GM19455 (cell line): ENCODE measurements at regions not wholly inside any gene's neighbourhood (a gene's known extent, or its start where the extent isn't known, plus 50 kb on each side); places are given as distances from the start of the nearest gene placed in this dataset.

Source experiments
- ATAC-seq: cut with Tn5 transposase; IDR thresholded peaks from one replicate; pipeline ENCODE4 v1.9.1; 2021; ENCODE audit not compliant: unreplicated experiment

DNA sequence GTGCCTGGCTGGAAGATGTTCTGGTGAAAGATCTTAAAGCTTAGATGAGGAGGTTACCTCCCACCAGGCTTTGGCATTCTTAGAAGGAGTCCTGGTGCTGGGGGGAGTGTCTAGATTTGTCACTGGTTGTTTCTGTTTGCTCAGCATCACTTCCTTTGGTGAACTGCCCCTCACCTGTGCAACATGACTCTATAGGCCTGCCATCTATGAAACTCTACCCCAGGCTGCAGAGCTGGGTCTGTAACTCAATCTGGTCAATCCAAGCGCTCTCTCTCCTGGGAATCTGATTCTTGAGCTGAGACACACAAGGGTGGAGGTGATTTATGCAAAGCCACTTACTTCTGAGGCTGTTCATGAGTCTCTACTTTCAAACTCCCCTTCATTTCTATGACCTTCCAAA, 399.4 kb downstream of the NPIPA7 start:
- no peak for ATAC-seq

DNA sequence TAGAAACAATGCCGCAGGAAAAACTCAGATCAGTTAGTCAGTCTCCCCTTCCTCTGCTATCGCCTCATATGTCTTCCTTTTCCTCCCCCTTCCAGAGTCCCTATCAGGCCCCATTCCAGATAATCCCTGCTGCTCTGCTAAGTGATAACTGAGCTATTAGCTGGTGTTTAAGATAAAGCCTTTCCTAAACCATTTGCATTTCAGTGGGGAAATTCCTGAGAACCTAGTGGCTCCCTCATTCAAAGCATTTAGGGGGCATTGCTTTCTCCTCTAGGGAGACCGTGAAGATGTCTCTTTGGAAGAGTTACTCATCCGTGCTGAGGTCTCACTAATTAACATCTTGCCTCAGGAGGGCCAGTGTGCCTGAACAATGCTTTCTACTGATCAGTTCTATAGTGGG, 401.6 kb downstream of the NPIPA7 start:
- no peak for ATAC-seq

GRCh38 chr16:16782153-16782552, 403.2 kb downstream of the NPIPA7 start:
- ATAC-seq = no peak

GRCh38 chr16:16788004-16788403, 409.1 kb downstream of the NPIPA7 start:
- ATAC-seq = no peak

DNA sequence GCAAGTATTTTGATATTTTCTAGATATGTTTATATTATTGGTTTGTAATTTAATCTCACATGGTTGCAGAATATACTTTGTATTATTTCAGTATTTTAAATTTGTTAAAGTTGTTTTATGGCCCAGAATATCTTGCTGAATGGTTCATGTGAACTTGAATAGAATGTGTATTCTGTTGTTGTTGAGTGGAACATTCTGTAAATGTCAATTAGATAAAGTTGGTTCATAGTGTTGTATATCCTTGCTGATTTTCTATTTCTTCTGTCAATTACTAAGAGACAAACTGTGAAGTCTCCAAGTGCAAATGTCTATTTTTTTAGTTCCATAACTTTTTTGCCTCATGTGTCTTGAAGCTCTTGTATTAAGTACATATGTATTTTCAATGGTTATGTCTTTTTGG, 411.7 kb downstream of the NPIPA7 start:
- no peak for ATAC-seq

GRCh38 chr16:16791051-16791450, 412.1 kb downstream of the NPIPA7 start:
- no peak for ATAC-seq

DNA sequence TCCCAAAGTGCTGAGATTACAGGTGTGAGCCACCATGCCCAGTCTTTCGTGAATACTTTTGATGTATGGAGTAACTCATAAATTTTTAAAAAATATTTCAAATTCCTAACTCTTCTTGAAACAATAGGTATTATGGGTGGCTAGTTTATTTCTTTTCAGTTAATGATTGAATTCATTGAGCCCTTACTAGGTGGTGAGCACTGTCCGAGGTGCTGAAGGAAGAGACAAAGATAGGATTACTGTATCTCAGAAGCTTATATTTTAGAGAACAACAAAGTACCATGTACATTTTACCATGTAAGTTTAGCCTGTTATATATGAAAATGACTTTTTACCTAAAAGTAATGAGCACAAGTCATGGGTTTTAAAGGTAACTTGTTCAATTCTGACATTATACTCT, 418.3 kb downstream of the NPIPA7 start:
- no peak for ATAC-seq

DNA sequence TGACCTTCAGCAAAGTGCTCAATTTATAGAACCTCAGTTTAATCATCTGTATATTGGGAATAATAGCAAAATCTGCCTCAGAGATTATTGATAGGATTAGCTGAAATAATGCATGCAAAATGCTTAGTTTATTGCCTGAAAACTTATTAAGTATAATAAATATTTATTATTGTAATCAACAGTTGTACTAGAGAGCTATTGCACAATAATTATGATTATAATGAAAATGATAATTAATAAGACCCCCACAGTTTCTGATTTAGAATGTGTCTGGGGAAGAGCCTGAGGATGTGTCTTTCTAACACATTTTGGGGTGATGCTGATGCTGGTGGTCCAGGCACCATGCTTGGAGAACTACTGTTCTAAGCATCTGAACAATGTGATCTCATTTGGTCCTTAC, 419.6 kb downstream of the NPIPA7 start:
- no peak for ATAC-seq

- ATAC-seq = no peak
These were observed 426.9 kb downstream of the NPIPA7 start for GRCh38 chr16:16805809-16806208.

DNA sequence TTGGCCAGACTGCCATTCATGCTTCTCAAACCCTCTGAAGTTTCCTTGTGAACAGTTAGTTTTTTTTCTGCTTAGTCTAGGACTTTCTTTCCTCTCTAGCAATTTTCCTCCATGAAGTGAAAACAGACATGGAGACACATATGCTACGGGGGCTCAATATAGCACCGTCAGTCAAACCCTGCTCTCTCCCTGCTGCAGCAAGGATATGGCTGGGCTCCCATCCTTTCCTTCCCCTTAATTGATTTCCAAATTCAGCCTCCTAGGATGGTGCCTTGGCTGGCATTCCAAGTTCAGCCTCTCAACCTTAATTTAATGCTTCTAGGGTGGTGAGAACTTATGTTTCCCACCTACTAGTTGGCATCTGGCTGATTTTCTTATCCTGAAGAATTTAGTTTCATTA, 436.7 kb downstream of the NPIPA7 start:
- no peak for ATAC-seq

DNA sequence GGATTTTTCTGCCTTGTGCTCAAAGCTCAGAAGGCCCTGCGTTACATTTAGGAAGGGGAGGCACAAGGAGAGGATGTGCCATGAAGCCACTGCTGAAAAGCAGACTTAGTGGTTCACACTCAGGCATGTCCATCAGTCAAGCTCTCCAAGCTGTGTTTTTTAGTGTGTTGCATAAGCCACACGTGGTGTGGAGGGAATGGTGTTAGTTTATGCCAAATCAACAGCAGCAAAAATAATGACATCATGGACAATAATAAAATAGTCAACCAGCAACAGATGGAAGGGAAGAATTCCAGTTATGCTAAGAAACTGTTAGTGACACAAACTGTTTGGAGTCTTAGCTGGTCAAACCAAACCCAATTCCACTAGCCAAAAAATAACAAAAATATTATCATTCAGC, 438.3 kb downstream of the NPIPA7 start:
- ATAC-seq = no peak

DNA sequence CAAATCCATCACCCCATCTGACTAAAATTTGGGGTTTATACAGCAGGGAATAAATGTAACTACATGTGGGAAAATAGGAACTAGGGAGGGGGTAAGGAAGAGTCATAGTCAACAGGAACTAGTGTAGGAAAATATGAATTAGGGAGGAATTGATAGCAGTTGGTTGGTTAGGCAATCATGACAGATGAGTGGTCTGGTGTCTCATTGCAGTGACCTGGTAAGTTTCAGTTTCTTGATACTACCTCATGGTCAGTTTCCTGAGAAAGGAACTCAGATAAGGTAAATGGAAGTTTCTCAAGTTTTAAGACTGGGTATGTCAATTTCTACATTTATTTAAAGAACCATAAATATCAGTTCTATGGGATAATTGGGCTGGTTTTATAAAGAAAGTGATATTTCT, 442.3 kb downstream of the NPIPA7 start:
- ATAC-seq = no peak

GRCh38 chr16:16828913-16829398, 450.0 kb downstream of the NPIPA7 start:
- no peak for ATAC-seq

- ATAC-seq = no peak
These were observed 451.5 kb downstream of the NPIPA7 start for GRCh38 chr16:16830401-16830800.

GRCh38 chr16:16830973-16831372, 452.0 kb downstream of the NPIPA7 start:
- no peak for ATAC-seq

DNA sequence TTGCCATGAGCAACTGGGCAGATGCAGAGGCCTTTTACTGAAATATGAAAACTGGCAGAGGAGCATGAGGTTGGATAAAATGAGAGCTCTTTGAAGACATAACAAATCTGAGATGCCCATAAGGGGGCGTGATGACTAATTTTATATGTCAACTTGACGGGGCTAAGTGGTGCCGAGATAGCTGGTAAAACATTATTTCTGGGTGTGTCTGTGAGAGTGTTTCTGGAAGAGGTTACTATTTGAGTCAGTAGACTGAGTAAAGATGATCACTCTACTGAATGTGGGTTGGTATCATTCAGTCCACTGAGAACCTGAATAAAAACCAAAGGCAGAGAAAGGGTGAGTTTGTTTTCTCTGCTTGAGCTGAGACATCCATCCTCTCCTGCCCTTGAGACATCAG, 454.2 kb downstream of the NPIPA7 start:
- ATAC-seq = no peak

- no peak for ATAC-seq
These were observed 471.3 kb downstream of the NPIPA7 start for GRCh38 chr16:16850274-16850673.

- ATAC-seq = no peak
These were observed 478.1 kb downstream of the NPIPA7 start for GRCh38 chr16:16857012-16857411.

GRCh38 chr16:16857603-16858283, 478.8 kb downstream of the NPIPA7 start:
- no peak for ATAC-seq

DNA sequence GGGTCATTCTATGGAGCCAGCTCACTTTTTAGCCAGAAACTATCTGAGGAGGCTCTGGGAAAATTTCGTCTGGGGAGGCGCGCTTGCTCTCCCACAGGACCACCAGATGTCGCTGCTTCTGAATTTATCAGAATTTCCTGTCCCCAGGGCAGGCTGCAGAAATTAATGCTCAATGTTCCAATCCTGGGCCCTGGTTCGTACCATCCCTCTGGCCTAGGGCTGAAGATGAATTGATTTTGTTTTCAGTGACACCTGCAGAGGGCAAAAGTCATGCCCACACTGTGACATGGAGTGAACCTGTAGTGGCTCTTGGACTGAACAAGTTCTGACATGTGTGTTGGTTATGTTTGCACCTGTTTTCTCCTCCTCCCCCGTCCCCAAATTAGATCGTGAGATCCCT, 482.6 kb downstream of the NPIPA7 start:
- no peak for ATAC-seq

DNA sequence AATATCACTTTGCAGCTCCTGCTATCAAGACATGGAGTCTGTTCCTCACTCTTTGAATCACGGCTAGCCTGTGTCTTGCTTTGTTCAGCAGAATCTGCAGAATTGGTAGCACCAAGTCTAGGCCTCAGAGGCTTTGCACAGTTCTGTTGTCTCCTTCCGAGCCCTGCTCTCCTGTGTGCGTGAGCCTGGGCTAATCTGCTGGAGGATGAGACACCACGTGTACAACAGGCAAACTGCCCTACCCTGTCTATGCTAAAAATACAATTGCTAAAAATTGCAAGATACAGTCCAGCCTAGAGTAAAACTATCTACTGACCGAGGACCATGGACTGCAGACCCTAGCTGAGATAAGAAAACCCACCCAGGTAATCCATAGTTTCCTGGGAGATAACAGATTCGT, 484.7 kb downstream of the NPIPA7 start:
- no peak for ATAC-seq

DNA sequence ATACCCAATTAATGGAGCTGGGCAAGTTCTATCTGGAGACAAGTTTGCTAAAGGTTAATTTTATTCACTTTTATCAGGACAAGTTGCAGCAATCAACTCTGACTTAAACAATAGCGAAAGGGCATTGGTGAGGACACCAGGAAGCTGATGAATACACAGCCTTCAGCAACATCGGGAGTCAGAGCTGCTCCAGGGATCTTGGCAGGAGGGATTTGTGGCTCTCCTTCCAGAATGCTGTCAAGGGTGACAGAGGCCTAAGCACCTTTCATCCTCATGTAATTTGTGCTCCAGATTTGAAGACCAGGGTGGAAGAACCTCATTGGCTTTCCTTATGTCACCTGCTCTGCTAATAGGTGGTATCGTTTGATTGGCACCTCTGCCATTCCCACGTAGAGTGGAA, 485.6 kb downstream of the NPIPA7 start:
- ATAC-seq = no peak

DNA sequence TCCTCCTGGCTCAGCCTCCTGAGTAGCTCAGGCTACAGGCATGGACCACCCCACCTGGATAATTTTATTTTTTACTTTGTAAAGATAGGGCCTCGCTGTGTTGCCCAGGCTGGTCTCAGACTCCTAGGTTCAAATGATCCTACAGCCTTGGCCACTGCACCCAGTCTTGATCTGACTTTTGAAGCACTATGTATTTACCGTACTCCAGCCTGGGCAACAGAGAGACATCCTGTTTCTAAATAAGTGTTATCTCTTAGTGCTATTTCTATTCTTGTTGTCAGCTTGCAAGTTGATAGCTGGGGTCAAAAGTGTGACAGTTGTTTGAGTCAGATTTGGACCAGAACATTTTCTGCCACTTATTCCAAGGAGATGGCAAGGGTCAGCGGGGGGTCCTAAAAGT, 486.4 kb downstream of the NPIPA7 start:
- no peak for ATAC-seq
